ENCODE measurements at regions not wholly inside any gene's neighbourhood (a gene's known extent, or its start where the extent isn't known, plus 50 kb on each side); places are given as distances from the start of the nearest gene placed in this dataset.
A peak's percentile ranks its signal among the peaks of the same experiment; 100 is the strongest.

- no peak for TF ChIP-seq ZNF83 (CRISPR knock-in tag; IDR thresholded peaks at IDR 0.05; ENCODE audit: borderline replicate concordance)
- no peak for TF ChIP-seq DR1 (CRISPR knock-in tag; IDR thresholded peaks at IDR 0.05)
- no peak for TF ChIP-seq STAT6 (CRISPR knock-in tag; IDR thresholded peaks at IDR 0.05; ENCODE audit: borderline replicate concordance)
- peak; percentile 31; the same call in 1 of the 2 replicates for TF ChIP-seq MAX (IDR thresholded peaks at IDR 0.05)
- TF ChIP-seq PPARG (CRISPR knock-in tag; conservative IDR thresholded peaks at IDR 0.05) = 0 out of 2 replicates have a peak, but pooled peaks have one; percentile 27
- 0 out of 2 replicates have a peak, but pooled peaks have one; percentile 35 for TF ChIP-seq ZNF503 (CRISPR knock-in tag; IDR thresholded peaks at IDR 0.05)
- TF ChIP-seq MYC (CRISPR knock-in tag; IDR thresholded peaks at IDR 0.05; ENCODE audit: borderline replicate concordance) = no peak
- TF ChIP-seq THRA (CRISPR knock-in tag; IDR thresholded peaks at IDR 0.05; ENCODE audit: borderline replicate concordance) = peak; percentile 54; the same call in 1 of the 2 replicates
- TF ChIP-seq ZNF292 (CRISPR knock-in tag; IDR thresholded peaks at IDR 0.05; ENCODE audit: borderline replicate concordance, low read depth) = 0 out of 2 replicates have a peak, but pooled peaks have one; percentile 36
- TF ChIP-seq NFKB2 (CRISPR knock-in tag; IDR thresholded peaks at IDR 0.05; ENCODE audit: borderline replicate concordance) = no peak
- TF ChIP-seq CBX2 (IDR thresholded peaks at IDR 0.05; ENCODE audit: low read depth, low read length) = no peak
- TF ChIP-seq CBX2 (CRISPR knock-in tag; IDR thresholded peaks at IDR 0.05; ENCODE audit: low read depth) = no peak
- no peak for TF ChIP-seq ZBTB34 (CRISPR knock-in tag; IDR thresholded peaks at IDR 0.05)
- TF ChIP-seq PHF21A (CRISPR knock-in tag; IDR thresholded peaks at IDR 0.05) = no peak
- TF ChIP-seq ZNF276 (CRISPR knock-in tag; IDR thresholded peaks at IDR 0.05; ENCODE audit: low read depth) = no peak
- peak; percentile 63; the same call in 1 of the 2 replicates for TF ChIP-seq HOXA3 (CRISPR knock-in tag; IDR thresholded peaks at IDR 0.05)
- 0 out of 2 replicates have a peak, but pooled peaks have one; percentile 34 for TF ChIP-seq CEBPB (IDR thresholded peaks at IDR 0.05; ENCODE audit: borderline replicate concordance, low read depth, low read length)
- no peak for TF ChIP-seq RNF2 (conservative IDR thresholded peaks at IDR 0.05; ENCODE audit: low read depth)
- TF ChIP-seq EZH2 (conservative IDR thresholded peaks at IDR 0.05; ENCODE audit: low read depth, low read length) = no peak
- no peak for TF ChIP-seq TBX3 (IDR thresholded peaks at IDR 0.05; ENCODE audit: borderline replicate concordance)
Observed at GRCh38 chr2:39525636-39526412, 88.7 kb upstream of the MAP4K3 start (continued).
